NCI-H187 (cell line): ENCODE measurements at regions not wholly inside any gene's neighbourhood (a gene's known extent, or its start where the extent isn't known, plus 50 kb on each side); places are given as distances from the start of the nearest gene placed in this dataset.
A peak's percentile ranks its signal among the peaks of the same experiment; 100 is the strongest.

Source experiments
- DNase-seq, 2 experiments: peaks; one replicate each; lab custom pipeline; 2025; lab: John Stamatoyannopoulos, UW

- DNase-seq, result no peak
Observed at GRCh38 chr1:116232989-116233514, 121.9 kb downstream of the MAB21L3 start.

DNA sequence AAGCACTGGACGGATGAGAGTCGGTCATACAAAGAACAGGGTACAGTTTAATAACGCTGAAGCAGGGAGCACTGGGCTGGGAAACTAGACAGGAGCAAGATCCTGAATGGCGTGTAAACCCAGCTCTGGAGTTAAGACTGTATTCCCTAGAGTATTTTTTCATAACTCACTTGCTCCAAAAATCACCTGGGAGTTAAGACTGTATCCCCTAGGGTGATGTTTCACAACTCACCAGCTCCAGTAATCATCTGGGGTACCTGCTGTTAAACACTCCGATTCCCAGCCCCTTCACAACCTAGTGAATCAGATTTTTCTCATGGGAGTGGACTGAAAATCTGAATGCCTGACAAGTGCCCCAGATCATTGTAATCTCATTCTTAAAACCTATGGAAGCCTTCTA, 123.2 kb downstream of the MAB21L3 start:
- DNase-seq, result no peak

GRCh38 chr1:116239916-116240315, 128.7 kb downstream of the MAB21L3 start:
- DNase-seq, result no peak

- no peak for DNase-seq
Observed at GRCh38 chr1:116242741-116243140, 130.3 kb upstream of the ATP1A1 start.

DNA sequence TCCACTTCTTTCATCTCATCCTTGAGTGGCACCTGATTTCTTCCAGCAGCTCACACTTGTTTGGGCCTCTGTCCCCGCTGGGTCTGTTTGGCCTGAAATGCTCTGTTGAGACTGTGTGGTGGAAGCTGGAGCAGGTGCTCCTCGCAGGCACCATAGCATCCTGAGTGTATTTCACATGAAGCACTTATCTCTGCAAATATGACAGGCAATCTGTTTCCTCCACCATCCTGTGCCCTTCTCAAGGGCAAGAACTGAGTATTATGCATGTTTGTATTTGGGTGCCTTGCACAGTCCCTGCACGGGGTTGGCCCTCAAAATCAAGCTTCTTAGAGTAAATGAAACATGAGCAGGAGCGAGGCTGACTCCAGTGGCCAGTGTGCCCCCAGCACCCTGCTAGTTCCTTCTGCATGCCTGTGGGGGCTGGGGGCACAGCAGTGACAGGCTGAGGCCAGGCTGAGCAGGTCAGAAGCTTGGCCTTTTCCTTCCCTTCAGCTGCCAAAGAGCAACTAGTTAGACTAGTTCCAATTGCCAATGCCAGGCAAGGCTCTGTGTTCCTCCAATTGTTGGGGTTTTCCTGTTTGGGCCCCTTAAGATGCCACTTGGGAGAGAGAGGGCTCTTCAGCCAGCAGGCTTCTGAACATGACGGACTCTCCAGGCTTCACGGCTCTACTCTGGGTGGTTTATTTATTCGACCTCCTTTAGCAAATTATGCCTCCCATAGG, 129.6 kb upstream of the ATP1A1 start:
- DNase-seq, result peak; percentile 40 to 57

GRCh38 chr1:116246174-116246573, 126.9 kb upstream of the ATP1A1 start:
- no peak for DNase-seq

- DNase-seq, result no peak
Observed at GRCh38 chr1:116252271-116252670, 120.8 kb upstream of the ATP1A1 start.

- DNase-seq, result no peak
Observed at GRCh38 chr1:116252785-116253184, 120.3 kb upstream of the ATP1A1 start.

DNA sequence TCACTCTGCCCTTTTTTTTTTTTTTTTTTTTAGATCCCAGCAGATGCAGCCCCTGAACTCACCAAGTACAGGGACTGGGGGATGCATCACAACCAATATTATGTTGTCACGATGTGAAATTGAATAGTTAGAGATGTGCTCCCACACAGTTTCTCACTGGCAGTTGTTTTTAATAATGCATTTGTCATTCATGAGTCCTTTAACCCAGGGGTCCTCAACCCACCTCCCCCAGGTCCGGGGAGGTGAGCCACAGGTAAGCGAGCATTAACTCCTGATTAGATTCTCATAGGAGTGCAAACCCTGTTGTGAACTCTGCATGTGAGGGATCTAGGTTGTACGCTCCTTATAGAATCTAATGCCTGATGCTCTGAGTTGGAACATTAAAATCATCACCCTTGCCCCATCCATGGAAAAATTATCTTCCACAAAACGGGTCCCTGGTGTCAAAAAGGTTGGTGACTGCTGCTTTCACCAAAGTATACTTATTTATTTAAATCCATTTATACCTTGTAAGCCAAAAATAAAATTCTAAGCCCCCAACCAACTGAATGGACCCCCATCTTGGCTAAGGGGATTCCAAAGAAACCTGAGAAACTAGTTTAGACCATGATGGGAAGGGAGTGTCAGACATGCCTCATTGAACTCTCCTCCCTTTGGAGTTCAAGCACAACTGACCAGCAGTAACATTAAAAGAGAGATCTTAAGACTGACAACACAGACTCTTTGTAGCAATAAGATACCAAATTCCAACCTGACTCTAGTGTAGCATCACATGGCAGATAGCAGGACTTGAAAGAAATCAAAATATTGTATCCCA, 119.3 kb upstream of the ATP1A1 start:
- DNase-seq, result no peak

GRCh38 chr1:116254776-116255175, 118.3 kb upstream of the ATP1A1 start:
- DNase-seq, result no peak

DNA sequence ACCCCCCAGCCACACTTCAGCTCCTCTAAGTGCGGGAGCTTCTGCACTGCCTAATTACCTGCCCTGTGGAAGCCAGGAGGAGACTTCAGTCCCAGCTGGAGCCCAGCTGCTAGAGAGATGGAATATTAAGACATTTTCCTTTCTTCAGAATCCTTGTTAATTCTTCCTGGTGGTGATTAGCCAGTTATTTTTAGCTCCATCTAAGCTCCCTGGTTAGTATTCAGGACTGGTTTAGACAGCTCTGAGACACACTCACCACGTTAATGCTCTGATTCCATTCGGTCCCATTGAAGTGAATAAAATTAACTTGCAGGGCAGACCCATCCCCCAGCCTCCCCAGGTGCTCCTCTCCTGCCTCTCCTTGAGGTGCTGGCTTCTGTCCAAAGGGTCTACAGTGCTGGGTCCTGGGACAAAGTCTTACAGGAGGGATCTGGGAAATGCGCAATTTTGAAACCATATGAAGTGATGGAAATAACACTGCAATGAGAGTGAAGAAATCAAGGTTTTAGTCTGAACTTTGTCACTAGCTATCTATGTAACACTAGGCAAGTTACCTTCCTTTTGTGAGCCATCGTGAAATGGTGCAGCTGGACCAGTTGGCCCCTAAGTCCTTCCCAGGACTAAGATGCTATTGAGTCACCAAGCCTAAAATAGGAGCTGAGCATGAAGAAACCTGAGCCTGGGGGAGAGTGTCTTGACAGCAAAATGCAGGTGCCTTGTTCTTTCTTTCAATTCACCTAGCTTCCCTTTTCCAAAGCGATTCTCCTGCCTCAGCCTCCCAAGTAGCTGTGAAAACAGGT, 117.4 kb upstream of the ATP1A1 start:
- DNase-seq, result no peak

GRCh38 chr1:116256286-116256649, 116.8 kb upstream of the ATP1A1 start:
- DNase-seq, result no peak

DNA sequence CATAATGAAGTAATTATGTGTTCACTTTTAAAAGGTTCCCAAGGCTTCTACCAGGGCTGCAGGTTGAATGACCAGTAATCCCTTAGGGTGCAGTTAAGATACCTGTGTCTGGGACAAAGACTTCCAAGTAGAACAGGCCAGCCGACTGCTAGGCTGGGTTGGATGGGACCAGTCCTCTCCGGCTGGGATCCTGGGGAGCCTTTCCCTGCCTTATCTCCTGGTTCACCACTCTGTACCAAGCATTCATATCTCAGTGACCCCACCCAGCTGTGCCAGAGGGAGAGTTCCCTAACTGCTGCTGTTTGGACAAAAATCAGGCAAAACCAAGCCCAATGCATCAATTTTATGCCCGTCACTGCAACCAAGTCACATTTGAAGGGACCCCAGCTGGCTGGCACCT, 116.2 kb upstream of the ATP1A1 start:
- no peak for DNase-seq

- no peak for DNase-seq
Observed at GRCh38 chr1:116257341-116257767, 115.7 kb upstream of the ATP1A1 start.

DNA sequence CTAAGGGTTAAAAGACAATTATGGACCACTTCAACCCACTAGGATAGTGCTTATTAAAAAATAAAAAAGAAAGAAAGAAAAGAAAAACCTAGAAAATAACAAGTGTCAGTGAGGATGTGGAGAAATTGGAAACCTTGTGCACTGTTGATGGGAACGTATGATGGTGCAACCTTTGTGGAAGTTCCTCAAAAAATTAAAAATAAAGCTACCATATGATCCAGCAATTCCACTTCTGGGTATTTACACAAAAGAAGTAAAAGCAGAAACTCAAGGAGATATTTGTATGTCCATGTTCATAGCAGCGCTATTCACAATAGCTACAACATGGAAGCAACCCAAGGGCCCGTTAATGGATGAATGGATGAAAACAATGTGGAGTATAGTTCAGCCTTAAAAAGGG, 115.2 kb upstream of the ATP1A1 start:
- no peak for DNase-seq

- no peak for DNase-seq
Observed at GRCh38 chr1:116258668-116259419, 114.2 kb upstream of the ATP1A1 start.

DNA sequence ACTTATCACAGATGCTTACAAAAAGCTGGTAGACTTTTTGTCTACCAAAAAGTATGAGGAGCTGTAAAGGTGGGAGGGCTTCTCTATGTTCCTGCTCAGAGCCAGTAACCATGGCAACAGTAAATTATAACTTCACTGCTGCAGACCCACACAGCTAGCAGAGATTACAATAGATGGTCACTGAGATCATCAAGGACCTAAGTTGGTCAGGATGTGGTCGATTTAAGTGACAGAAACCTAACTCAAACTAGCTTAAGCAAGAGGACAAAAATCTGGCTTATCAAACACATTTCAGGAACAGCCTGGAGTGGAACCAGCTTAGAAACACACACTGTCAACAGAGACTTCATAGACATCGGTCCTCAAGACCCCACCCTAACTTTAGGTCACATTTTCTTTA, 113.4 kb upstream of the ATP1A1 start:
- no peak for DNase-seq

- DNase-seq, result no peak
Observed at GRCh38 chr1:116260115-116260514, 112.9 kb upstream of the ATP1A1 start.

DNA sequence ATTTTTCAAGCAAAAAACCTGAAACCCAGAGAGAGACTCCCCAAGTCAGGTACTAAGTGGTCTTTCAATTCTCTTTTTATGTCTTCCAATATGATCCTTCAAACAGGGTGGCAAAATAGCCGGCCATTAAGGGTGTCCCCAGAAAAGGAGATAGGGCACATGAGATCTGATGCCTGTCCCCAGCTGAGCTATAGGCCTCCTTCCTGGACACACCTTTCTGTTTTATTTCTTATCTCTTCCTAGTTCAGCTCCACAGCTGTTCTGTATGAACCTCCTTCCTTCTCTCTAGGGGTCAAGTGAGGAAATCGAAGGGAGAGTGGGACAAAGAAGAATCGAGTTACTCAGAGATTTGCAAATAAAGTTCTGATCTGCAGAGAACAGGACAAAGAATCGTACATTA, 112.4 kb upstream of the ATP1A1 start:
- DNase-seq, result no peak

GRCh38 chr1:116261227-116261626, 111.8 kb upstream of the ATP1A1 start:
- DNase-seq, result no peak

DNA sequence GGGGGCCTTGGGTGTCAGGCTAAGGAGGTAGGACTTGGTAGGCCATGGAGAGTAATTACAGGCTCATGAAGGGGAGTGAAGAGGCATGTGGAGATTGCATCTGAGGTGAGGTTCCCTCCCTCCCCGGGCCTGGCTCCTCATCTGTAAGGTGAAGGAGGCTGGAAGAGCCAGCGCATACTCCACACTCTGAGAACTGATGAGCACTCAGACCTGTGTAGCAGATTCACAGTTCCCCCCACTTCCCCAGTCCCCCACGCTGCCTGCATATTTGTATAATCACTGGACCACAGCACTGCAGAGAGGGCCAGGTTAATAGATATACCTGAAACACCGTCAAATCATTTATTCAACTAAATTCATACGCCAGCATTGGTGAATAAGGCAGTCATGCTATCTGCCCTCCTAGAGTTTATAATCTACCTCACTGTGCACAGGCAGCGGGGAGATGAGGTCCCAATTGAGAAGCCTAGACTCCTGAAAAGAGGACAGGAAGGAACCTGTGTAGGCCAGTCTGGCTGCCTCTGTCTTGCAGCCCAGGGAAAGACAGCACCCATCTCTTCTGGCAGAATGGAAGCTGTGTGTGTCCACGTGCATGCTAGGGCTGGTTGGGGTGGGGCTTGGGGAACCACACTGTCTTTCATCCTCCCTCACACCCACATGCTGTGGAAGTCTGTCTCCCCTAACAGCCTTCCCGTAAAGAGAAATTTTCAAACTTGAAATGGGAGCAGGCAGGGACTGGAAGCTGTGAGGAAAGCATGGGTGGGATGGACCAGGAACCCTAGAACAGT, 110.6 kb upstream of the ATP1A1 start:
- DNase-seq, result no peak
